ENCODE measurements at regions not wholly inside any gene's neighbourhood (a gene's known extent, or its start where the extent isn't known, plus 50 kb on each side); places are given as distances from the start of the nearest gene placed in this dataset.
A peak's percentile ranks its signal among the peaks of the same experiment; 100 is the strongest.
"Not testable (repeated sequence)": the region's sequence is repeated elsewhere in the genome, so short reads cannot be mapped to it uniquely, and the experiment has no call there.

DNA sequence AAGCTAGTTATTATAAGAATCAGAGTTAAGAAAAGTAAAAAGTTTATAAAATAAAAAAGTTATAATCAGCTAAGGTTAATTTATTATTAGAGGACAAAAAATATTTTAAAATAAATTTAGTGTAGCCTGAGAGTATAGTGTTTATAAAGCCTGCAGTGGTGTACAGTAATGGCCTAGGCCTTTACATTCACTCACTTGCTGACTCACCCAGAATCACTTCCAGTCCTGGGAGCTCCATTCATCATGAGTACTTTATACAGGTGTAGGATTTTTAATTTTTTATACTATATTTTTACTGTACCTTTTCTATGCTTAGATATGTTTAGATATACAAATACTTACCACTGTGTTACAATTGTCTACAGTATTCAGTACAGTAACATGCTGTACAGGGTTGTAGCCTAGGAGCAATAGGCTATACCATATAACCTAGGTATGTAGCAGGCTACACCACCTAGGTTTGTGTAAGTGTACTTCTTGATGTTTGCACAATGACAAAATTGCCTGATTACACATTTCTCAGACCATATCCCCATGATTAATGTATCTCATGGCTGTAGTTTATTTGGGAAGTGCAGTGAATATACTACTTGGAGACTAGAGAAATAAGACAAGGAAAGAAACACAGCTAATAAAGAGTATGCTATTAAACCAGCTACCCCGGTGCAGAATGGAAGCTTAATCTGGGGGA, 101.9 kb upstream of the GALNT15 start:
- DNase-seq, result no peak
- TF ChIP-seq, protein P1, sequence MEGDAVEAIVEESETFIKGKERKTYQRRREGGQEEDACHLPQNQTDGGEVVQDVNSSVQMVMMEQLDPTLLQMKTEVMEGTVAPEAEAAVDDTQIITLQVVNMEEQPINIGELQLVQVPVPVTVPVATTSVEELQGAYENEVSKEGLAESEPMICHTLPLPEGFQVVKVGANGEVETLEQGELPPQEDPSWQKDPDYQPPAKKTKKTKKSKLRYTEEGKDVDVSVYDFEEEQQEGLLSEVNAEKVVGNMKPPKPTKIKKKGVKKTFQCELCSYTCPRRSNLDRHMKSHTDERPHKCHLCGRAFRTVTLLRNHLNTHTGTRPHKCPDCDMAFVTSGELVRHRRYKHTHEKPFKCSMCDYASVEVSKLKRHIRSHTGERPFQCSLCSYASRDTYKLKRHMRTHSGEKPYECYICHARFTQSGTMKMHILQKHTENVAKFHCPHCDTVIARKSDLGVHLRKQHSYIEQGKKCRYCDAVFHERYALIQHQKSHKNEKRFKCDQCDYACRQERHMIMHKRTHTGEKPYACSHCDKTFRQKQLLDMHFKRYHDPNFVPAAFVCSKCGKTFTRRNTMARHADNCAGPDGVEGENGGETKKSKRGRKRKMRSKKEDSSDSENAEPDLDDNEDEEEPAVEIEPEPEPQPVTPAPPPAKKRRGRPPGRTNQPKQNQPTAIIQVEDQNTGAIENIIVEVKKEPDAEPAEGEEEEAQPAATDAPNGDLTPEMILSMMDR (IDR thresholded peaks at IDR 0.05), result no peak
- intact Hi-C loops (cut with DNase I), result no loop called here
- Histone ChIP-seq H3K27ac (no peak overlapping the region), H3K36me3 (no peaks in the 10 kb centered on the region), H3K4me3 (no peak overlapping the region), H3K9me3 (no peaks in the 10 kb centered on the region), H3K9ac (ENCODE audit: low read depth in 2 of 2, low read length in 2 of 2) (no peak overlapping the region), H3K27me3 (no peaks in the 10 kb centered on the region), H3K4me1 (no peaks in the 10 kb centered on the region)

DNA sequence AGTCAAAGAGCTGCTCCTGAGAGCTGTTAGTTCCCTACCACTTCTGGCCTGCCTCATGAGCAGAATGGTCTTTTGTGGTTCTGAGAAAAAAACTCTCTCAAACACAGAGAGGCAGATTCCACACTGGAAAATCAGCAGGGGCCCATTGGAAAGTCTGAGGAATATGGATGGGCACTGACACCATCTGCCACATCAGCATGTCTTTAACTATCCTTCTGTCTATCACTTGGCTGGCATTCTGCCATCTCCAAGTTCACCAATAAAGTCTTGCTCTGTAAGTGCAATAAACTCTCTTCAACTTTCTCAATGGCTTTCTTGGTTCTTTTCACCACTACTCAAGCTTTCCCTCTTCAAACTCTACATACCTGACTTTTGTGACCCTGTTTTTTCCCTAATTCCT, 101.3 kb upstream of the GALNT15 start:
- no peaks in the 10 kb centered on the region for H3K9me3 ChIP-seq
- no peak overlapping the region for H3K27ac ChIP-seq
- H3K27me3 ChIP-seq, result no peaks in the 10 kb centered on the region
- peak; percentile 46 for DNase-seq
- H3K4me1 ChIP-seq, result no peaks in the 10 kb centered on the region
- no peaks in the 10 kb centered on the region for H3K36me3 ChIP-seq
- intact Hi-C loops (cut with DNase I), result no loop called here
- TF ChIP-seq, protein P1 (IDR thresholded peaks at IDR 0.05), result no peak
- H3K9ac ChIP-seq (ENCODE audit: low read depth in 2 of 2, low read length in 2 of 2), result no peak overlapping the region
- no peak overlapping the region for H3K4me3 ChIP-seq

DNA sequence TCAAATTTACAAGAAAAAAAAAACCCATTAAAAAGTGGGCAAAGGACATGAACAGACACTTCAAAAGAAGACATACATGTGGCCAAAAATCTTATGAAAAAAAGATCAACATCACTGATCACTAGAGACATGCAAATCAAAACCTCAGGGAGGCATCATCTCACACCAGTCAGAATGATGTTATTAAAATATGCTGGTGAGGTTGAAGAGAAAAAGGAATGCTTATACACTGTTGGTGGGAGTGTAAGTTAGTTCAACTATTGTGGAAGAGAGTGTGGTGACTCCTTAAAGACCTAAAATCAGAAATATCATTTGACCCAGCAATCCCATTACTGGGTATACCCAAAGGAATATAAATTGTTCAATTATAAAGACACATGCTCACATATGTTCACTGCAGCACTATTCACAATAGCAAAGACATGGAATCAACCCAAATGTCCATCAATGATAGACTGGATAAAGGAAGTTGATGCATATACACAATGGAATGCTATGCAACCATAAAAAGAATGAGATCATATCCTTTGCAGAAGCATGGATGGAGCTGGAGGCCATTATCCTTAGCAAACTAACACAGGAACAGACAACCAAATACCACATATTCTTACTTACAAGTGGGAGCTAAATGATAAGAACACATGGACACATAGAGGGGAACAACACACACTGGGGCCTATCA, 100.3 kb upstream of the GALNT15 start:
- DNase-seq; H3K4me1 ChIP-seq; H3K36me3 ChIP-seq; H3K27me3 ChIP-seq; intact Hi-C loops (cut with DNase I); H3K4me3 ChIP-seq; H3K27ac ChIP-seq; H3K9ac ChIP-seq (ENCODE audit: low read depth in 2 of 2, low read length in 2 of 2); H3K9me3 ChIP-seq: not testable (repeated sequence)

DNA sequence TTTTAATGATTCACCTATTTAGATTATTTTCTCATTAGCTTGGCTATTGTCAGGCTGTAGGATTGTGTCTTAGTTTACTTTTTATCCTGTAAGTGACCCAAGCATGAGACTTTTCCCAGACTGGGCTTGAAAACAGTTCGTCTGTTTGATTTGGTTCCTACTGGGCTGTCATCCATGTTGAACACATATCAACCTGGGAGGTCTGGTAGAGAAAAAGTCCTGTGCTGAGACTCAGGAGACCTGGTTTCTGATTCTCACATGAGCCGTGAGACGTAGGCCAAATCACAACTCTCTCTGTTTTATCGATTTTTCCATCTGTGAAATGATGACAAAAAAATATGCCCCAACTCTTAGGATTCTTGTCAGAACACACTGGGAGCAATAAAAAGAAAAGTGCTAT, 98.8 kb upstream of the GALNT15 start:
- intact Hi-C loops (cut with DNase I), result no loop called here
- Histone ChIP-seq H3K9ac (ENCODE audit: low read depth in 2 of 2, low read length in 2 of 2) (no peak overlapping the region), H3K36me3 (no peaks in the 10 kb centered on the region), H3K4me3 (no peak overlapping the region), H3K9me3 (no peaks in the 10 kb centered on the region), H3K27ac (no peak overlapping the region), H3K4me1 (no peaks in the 10 kb centered on the region), H3K27me3 (no peaks in the 10 kb centered on the region)
- DNase-seq, result no peak
- TF ChIP-seq, protein P1 (IDR thresholded peaks at IDR 0.05), result no peak

DNA sequence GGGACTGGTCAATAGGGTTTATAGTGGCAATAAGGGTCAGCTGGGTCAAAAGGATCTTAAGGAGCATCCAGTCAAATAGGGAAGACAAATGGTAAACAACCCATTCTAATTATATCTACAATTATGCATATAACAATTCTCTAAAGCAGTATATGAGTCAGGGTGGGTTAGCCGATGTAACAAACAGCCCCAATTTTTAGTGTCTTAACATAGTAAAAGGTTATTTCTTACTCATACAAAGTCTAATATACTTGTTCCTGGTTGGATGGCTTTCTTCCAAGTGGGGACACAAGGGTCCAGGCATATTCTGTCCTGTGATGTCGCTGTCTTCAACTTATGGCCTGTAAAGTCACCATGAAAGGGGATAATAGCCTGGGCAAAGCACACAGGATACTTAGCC, 97.9 kb upstream of the GALNT15 start:
- TF ChIP-seq, protein P1 (IDR thresholded peaks at IDR 0.05), result no peak
- H3K27ac ChIP-seq, result no peak overlapping the region
- no peak overlapping the region for H3K9ac ChIP-seq (ENCODE audit: low read depth in 2 of 2, low read length in 2 of 2)
- no peaks in the 10 kb centered on the region for H3K27me3 ChIP-seq
- no peak for DNase-seq
- no peak overlapping the region for H3K4me3 ChIP-seq
- no peaks in the 10 kb centered on the region for H3K9me3 ChIP-seq
- intact Hi-C loops (cut with DNase I), result no loop called here
- H3K4me1 ChIP-seq, result no peaks in the 10 kb centered on the region
- H3K36me3 ChIP-seq, result no peaks in the 10 kb centered on the region

DNA sequence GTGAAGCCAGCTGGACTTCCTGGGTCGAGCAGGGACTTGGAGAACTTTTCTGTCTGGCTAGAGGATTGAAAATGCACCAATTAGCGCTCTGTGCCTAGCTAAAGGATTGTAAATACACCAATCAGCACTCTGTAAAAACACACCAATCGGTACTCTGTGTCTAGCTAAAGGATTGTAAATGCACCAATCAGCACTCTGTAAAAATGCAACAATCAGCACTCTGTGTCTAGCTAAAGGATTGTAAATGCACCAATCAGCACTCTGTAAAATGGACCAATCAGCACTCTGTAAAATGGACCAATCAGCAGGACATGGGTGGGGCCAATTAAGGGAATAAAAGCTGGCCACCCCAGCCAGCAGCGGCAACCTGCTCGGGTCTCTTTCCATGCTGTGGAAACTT, 97.3 kb upstream of the GALNT15 start:
- H3K27me3 ChIP-seq; H3K36me3 ChIP-seq; intact Hi-C loops (cut with DNase I); H3K9ac ChIP-seq (ENCODE audit: low read depth in 2 of 2, low read length in 2 of 2); DNase-seq; H3K4me3 ChIP-seq; H3K27ac ChIP-seq; H3K4me1 ChIP-seq; H3K9me3 ChIP-seq: not testable (repeated sequence)

DNA sequence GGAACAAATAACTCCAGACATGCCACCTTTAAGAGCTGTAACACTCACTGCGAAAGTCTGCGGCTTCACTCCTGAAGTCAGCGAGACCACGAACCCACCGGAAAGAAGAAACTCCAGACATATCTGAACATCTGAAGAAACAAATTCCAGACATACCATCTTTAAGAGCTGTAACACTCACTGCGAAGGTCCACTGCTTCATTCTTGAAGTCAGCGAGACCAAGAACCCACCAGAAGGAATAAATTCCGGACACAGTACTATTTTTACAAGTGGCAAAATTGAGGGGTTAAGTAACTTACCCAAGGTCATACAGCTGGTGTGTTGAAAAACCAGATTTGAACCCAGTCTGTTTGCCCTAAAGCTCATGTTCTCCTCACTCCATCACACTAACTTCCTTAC, 96.8 kb upstream of the GALNT15 start:
- H3K4me1 ChIP-seq; DNase-seq; H3K4me3 ChIP-seq; intact Hi-C loops (cut with DNase I); H3K36me3 ChIP-seq; H3K9me3 ChIP-seq; H3K27me3 ChIP-seq; H3K27ac ChIP-seq; H3K9ac ChIP-seq (ENCODE audit: low read depth in 2 of 2, low read length in 2 of 2): not testable (repeated sequence)

All from colonic mucosa (tissue), 4 donors.